CD14-positive monocyte (primary cell): ENCODE measurements at regions not wholly inside any gene's neighbourhood (a gene's known extent, or its start where the extent isn't known, plus 50 kb on each side); places are given as distances from the start of the nearest gene placed in this dataset.
A peak's percentile ranks its signal among the peaks of the same experiment; 100 is the strongest.

Source experiments
- DNase-seq, 3 donors: peaks; one replicate each; pipeline ENCODE4 v3.0.0-alpha.2; 2011 to 2022
- H2AFZ ChIP-seq: 2 replicates; pipeline ENCODE4 v1.6.0; 2012; ENCODE audit warnings: mild to moderate bottlenecking, low read depth, low read length, inconsistent platforms; ENCODE audit not compliant: insufficient read depth, poor library complexity, severe bottlenecking
- H3K27ac ChIP-seq, 2 donors: 1 replicate in 1 of 2; 2 replicates in 1 of 2; pipeline ENCODE4 v1.5.1; 2012 to 2013; ENCODE audit warnings: low read length in 2 of 2, control low read depth in 1 of 2, inconsistent platforms in 1 of 2, low read depth in 1 of 2, mild to moderate bottlenecking in 1 of 2
- H3K27me3 ChIP-seq, 2 donors: one replicate each; pipeline versions ENCODE4 v1.6.0 to v1.6.1; 2011 to 2013; ENCODE audit warnings: low read length in 2 of 2; ENCODE audit not compliant: control insufficient read depth in 2 of 2, insufficient read depth in 2 of 2
- H3K36me3 ChIP-seq, 2 donors: replicated peaks in 1 of 2; 1 replicate in 1 of 2; 2 replicates in 1 of 2; pipeline versions ENCODE4 v1.5.1 to v1.6.1; 2012 to 2013; ENCODE audit warnings: low read length in 2 of 2, control low read depth in 1 of 2, inconsistent platforms in 1 of 2, mild to moderate bottlenecking in 1 of 2; ENCODE audit not compliant: insufficient read depth in 2 of 2, control insufficient read depth in 1 of 2
- H3K4me1 ChIP-seq, 2 donors: 1 replicate in 1 of 2; 2 replicates in 1 of 2; pipeline versions ENCODE4 v1.5.1 to v1.6.1; 2012 to 2013; ENCODE audit warnings: low read length in 2 of 2, control low read depth in 1 of 2, inconsistent platforms in 1 of 2, mild to moderate bottlenecking in 1 of 2, moderate library complexity in 1 of 2; ENCODE audit not compliant: insufficient read depth in 2 of 2, control insufficient read depth in 1 of 2
- H3K4me2 ChIP-seq: replicated peaks from 2 replicates; pipeline ENCODE3; 2012; ENCODE audit warnings: low read length, moderate library complexity, mild to moderate bottlenecking; ENCODE audit not compliant: poor library complexity, severe bottlenecking; ENCODE audit errors: extremely low read depth
- H3K4me3 ChIP-seq, 3 experiments: fragments of 200-600 bp in 1 of 3; sonication (generic) in 1 of 3; replicated peaks in 1 of 3; 1 replicate in 2 of 3; 2 replicates in 1 of 3; pipeline ENCODE4 v1.5.1; 2011 to 2013; ENCODE audit warnings: low read length in 3 of 3, mild to moderate bottlenecking in 3 of 3, control low read depth in 2 of 3, low read depth in 2 of 3, inconsistent platforms in 1 of 3, moderate library complexity in 1 of 3
- H3K79me2 ChIP-seq: 2 replicates; pipeline ENCODE4 v1.6.0; 2012; ENCODE audit warnings: mild to moderate bottlenecking, control low read depth, inconsistent platforms, low read length, moderate library complexity; ENCODE audit not compliant: insufficient read depth
- H3K9ac ChIP-seq: 2 replicates; pipeline ENCODE4 v1.6.0; 2017; ENCODE audit warnings: low read length, mild to moderate bottlenecking; ENCODE audit not compliant: insufficient read depth, poor library complexity, severe bottlenecking
- H3K9me3 ChIP-seq, 2 donors: replicated peaks in 1 of 2; 1 replicate in 1 of 2; 2 replicates in 1 of 2; pipeline versions ENCODE4 v1.5.1 to v1.6.1; 2012 to 2013; ENCODE audit warnings: low read length in 2 of 2, control low read depth in 1 of 2; ENCODE audit not compliant: control insufficient read depth in 1 of 2, insufficient read depth in 1 of 2
- H4K20me1 ChIP-seq: 2 replicates; pipeline ENCODE4 v1.6.0; 2012; ENCODE audit warnings: mild to moderate bottlenecking, low read length, control low read depth, moderate library complexity; ENCODE audit not compliant: insufficient read depth
- H3K27ac Mint-ChIP-seq, 7 donors: one replicate each; pipeline ENCODE4 v1.8.0; 2020; ENCODE audit warnings: mild to moderate bottlenecking in 7 of 7, mixed read lengths in 7 of 7, moderate library complexity in 6 of 7, inconsistent platforms in 2 of 7
- H3K27me3 Mint-ChIP-seq, 3 donors: one replicate each; pipeline ENCODE4 v1.8.0; 2021 to 2022; ENCODE audit warnings: low read depth in 3 of 3, mild to moderate bottlenecking in 3 of 3, mixed read lengths in 3 of 3, moderate library complexity in 3 of 3, inconsistent platforms in 1 of 3
- H3K36me3 Mint-ChIP-seq, 2 donors: one replicate each; pipeline ENCODE4 v1.8.0; 2020; ENCODE audit warnings: mixed read lengths in 2 of 2, inconsistent platforms in 1 of 2, mild to moderate bottlenecking in 1 of 2
- H3K4me1 Mint-ChIP-seq: one replicate; pipeline ENCODE4 v1.8.0; 2020; ENCODE audit warnings: mild to moderate bottlenecking, mixed read lengths
- H3K4me3 Mint-ChIP-seq, 2 donors: one replicate each; pipeline ENCODE4 v1.8.0; 2020; ENCODE audit warnings: mild to moderate bottlenecking in 2 of 2, mixed read lengths in 2 of 2, moderate library complexity in 1 of 2
- H3K9me3 Mint-ChIP-seq, 7 donors: one replicate each; pipeline ENCODE4 v1.8.0; 2020 to 2022; ENCODE audit warnings: mixed read lengths in 7 of 7, mild to moderate bottlenecking in 6 of 7, moderate library complexity in 6 of 7, inconsistent platforms in 2 of 7
- CTCF ChIP-seq: fragments of 200-600 bp; IDR thresholded peaks from one replicate; pipeline ENCODE4 v1.8.0; 2022; ENCODE audit warnings: antibody characterized with exemption, mild to moderate bottlenecking
- WGBS: methylation state at CpG from one replicate; pipeline ENCODE4 v1.1.5; 2013; ENCODE audit warnings: missing lambda C conversion rate; ENCODE audit not compliant: insufficient coverage; 5-methylcytosine and 5-hydroxymethylcytosine counted together
- intact Hi-C, 2 donors: fragments of 100-400 bp; cut with micrococcal nuclease; formaldehyde crosslinking; loops; one replicate each; pipeline versions ENCODE4 v1.15.0 to v1.15.1; 2023

GRCh38 chr2:40041422-40042382 lies 262.6 kb upstream of the THUMPD2 start:
- Histone ChIP-seq H3K79me2 (no peaks in the 10 kb centered on the region), H3K27ac (peak overlapping the region; percentile 3 to 45), H2AFZ (no peak overlapping the region), H3K27me3 (no peaks in the 10 kb centered on the region), H4K20me1 (no peaks in the 10 kb centered on the region), H3K36me3 (no peaks in the 10 kb centered on the region), H3K9me3 (no peaks in the 10 kb centered on the region), H3K4me2 (peak overlapping the region; percentile 64), H3K4me3 (peak overlapping the region in 1 of 3 experiments; percentile 36), H3K4me1 (peaks cover 66 to 73% of the 10 kb centered on the region in 2 donors), H3K9ac (no peak overlapping the region)
- no peaks in the 10 kb centered on the region for H3K9me3 Mint-ChIP-seq
- H3K27ac Mint-ChIP-seq, result peak overlapping the region; percentile 26 to 86 (median 36)
- peaks cover 72% of the 10 kb centered on the region for H3K4me1 Mint-ChIP-seq
- peak; percentile 46 to 83 (median 76) for DNase-seq
- H3K4me3 Mint-ChIP-seq, result peak overlapping the region in 1 of 2 donors; percentile 8
- no peaks in the 10 kb centered on the region for H3K36me3 Mint-ChIP-seq
- 83% methylated on average over 1 of the region's 6 CpGs for WGBS
- no peak for TF ChIP-seq CTCF
- peaks cover 0 to 3% (median 2%) of the 10 kb centered on the region in 3 donors for H3K27me3 Mint-ChIP-seq
- intact Hi-C loops, result no loop called here

- Histone ChIP-seq H3K36me3 (no peaks in the 10 kb centered on the region), H3K4me3 (no peak overlapping the region), H3K27me3 (no peaks in the 10 kb centered on the region), H3K9ac (no peak overlapping the region), H2AFZ (no peak overlapping the region), H3K4me2 (no peak overlapping the region), H3K79me2 (no peaks in the 10 kb centered on the region), H3K4me1 (peaks cover 71 to 75% of the 10 kb centered on the region in 2 donors), H3K27ac (peak overlapping the region in 1 of 2 donors; percentile 44), H4K20me1 (no peaks in the 10 kb centered on the region), H3K9me3 (peaks cover 4% of the 10 kb centered on the region in 2 donors)
- Mint-ChIP-seq H3K27me3 (peaks cover 0 to 2% (median 0%) of the 10 kb centered on the region in 3 donors), H3K4me1 (peaks cover 69% of the 10 kb centered on the region), H3K9me3 (peaks cover 1 to 7% (median 4%) of the 10 kb centered on the region in 7 donors), H3K4me3 (no peak overlapping the region), H3K36me3 (peaks cover 0 to 1% of the 10 kb centered on the region in 2 donors), H3K27ac (peak overlapping the region in 1 of 7 donors; percentile 18)
- DNase-seq, result peak; percentile 15 to 62 (median 57)
- no peak for TF ChIP-seq CTCF
- intact Hi-C loops, result no loop called here
Measured at GRCh38 chr2:40039549-40039948, 260.5 kb upstream of the THUMPD2 start.
